HG02970 (cell line): ENCODE measurements at regions not wholly inside any gene's neighbourhood (a gene's known extent, or its start where the extent isn't known, plus 50 kb on each side); places are given as distances from the start of the nearest gene placed in this dataset.
"Not testable (repeated sequence)": the region's sequence is repeated elsewhere in the genome, so short reads cannot be mapped to it uniquely, and the experiment has no call there.

Experiments used
- ATAC-seq: cut with Tn5 transposase; IDR thresholded peaks from one replicate; pipeline ENCODE4 v1.9.1; 2021; ENCODE audit warnings: mild to moderate bottlenecking, moderate library complexity, moderate number of reproducible peaks; ENCODE audit not compliant: unreplicated experiment, low FRiP score

- ATAC-seq = no peak
Measured at GRCh38 chr1:219324629-219325367, 151.1 kb downstream of the LYPLAL1 start.

GRCh38 chr1:219324171-219324570 lies 150.5 kb downstream of the LYPLAL1 start:
- ATAC-seq = no peak

GRCh38 chr1:219323426-219323825 lies 149.7 kb downstream of the LYPLAL1 start:
- no peak for ATAC-seq

- ATAC-seq = no peak
Measured at GRCh38 chr1:219322766-219323165, 149.1 kb downstream of the LYPLAL1 start.

GRCh38 chr1:219320563-219320962 lies 146.9 kb downstream of the LYPLAL1 start:
- not testable (repeated sequence) for ATAC-seq

GRCh38 chr1:219318826-219319225 lies 145.1 kb downstream of the LYPLAL1 start:
- ATAC-seq = no peak

- no peak for ATAC-seq
Measured at GRCh38 chr1:219317762-219318353, 144.2 kb downstream of the LYPLAL1 start.

GRCh38 chr1:219316066-219316465 lies 142.4 kb downstream of the LYPLAL1 start:
- ATAC-seq = no peak

- no peak for ATAC-seq
Measured at GRCh38 chr1:219313961-219314360, 140.3 kb downstream of the LYPLAL1 start.

- no peak for ATAC-seq
Measured at GRCh38 chr1:219312967-219313366, 139.3 kb downstream of the LYPLAL1 start.

- no peak for ATAC-seq
Measured at GRCh38 chr1:219310181-219310728, 136.6 kb downstream of the LYPLAL1 start.

- no peak for ATAC-seq
Measured at GRCh38 chr1:219308367-219308766, 134.7 kb downstream of the LYPLAL1 start.

- no peak for ATAC-seq
Measured at GRCh38 chr1:219304227-219305226, 130.8 kb downstream of the LYPLAL1 start.

GRCh38 chr1:219302697-219303096 lies 129.0 kb downstream of the LYPLAL1 start:
- ATAC-seq = no peak

GRCh38 chr1:219299420-219299819 lies 125.7 kb downstream of the LYPLAL1 start:
- no peak for ATAC-seq

GRCh38 chr1:219298571-219299148 lies 125.0 kb downstream of the LYPLAL1 start:
- no peak for ATAC-seq

GRCh38 chr1:219296430-219297355 lies 123.0 kb downstream of the LYPLAL1 start:
- no peak for ATAC-seq

- no peak for ATAC-seq
Measured at GRCh38 chr1:219294251-219294650, 120.6 kb downstream of the LYPLAL1 start.

- no peak for ATAC-seq
Measured at GRCh38 chr1:219293410-219293809, 119.7 kb downstream of the LYPLAL1 start.
